ENCODE measurements at regions not wholly inside any gene's neighbourhood (a gene's known extent, or its start where the extent isn't known, plus 50 kb on each side); places are given as distances from the start of the nearest gene placed in this dataset.

- no peaks in the 10 kb centered on the region for H3K79me2 ChIP-seq (ENCODE audit: low read length)
- H3K9me3 ChIP-seq (ENCODE audit: low read length) = no peaks in the 10 kb centered on the region
- H3K36me3 ChIP-seq (ENCODE audit: insufficient read depth, low read length) = no peaks in the 10 kb centered on the region
- H3K9ac ChIP-seq (ENCODE audit: low read length) = no peak overlapping the region
- H3K9me2 ChIP-seq (replicated peaks; ENCODE audit: insufficient read depth, low read length) = no peaks in the 10 kb centered on the region
- no peak for DNase-seq
- H4K20me1 ChIP-seq (ENCODE audit: insufficient read depth, low read depth, low read length) = no peaks in the 10 kb centered on the region
- H3K4me3 ChIP-seq (ENCODE audit: low read length) = no peak overlapping the region
- no peaks in the 10 kb centered on the region for H3K4me1 ChIP-seq (ENCODE audit: low read length)
- H3K4me2 ChIP-seq (ENCODE audit: low read depth, low read length, poor library complexity, severe bottlenecking) = no peak overlapping the region
- H2AFZ ChIP-seq (ENCODE audit: low read length) = no peak overlapping the region
- H3K27ac ChIP-seq (ENCODE audit: low read length) = no peak overlapping the region
- H3K27me3 ChIP-seq (ENCODE audit: low read length) = no peaks in the 10 kb centered on the region
These were observed 117.5 kb downstream of the TM2D1 start for GRCh38 chr1:61607448-61607847.

- Histone ChIP-seq H3K4me2 (ENCODE audit: low read depth, low read length, poor library complexity, severe bottlenecking) (no peak overlapping the region), H3K4me3 (ENCODE audit: low read length) (no peak overlapping the region), H3K79me2 (ENCODE audit: low read length) (no peaks in the 10 kb centered on the region), H3K27ac (ENCODE audit: low read length) (no peak overlapping the region), H3K27me3 (ENCODE audit: low read length) (no peaks in the 10 kb centered on the region), H3K9me3 (ENCODE audit: low read length) (no peaks in the 10 kb centered on the region), H2AFZ (ENCODE audit: low read length) (no peak overlapping the region), H3K4me1 (ENCODE audit: low read length) (no peaks in the 10 kb centered on the region), H3K9me2 (replicated peaks; ENCODE audit: insufficient read depth, low read length) (no peaks in the 10 kb centered on the region), H3K9ac (ENCODE audit: low read length) (no peak overlapping the region), H3K36me3 (ENCODE audit: insufficient read depth, low read length) (no peaks in the 10 kb centered on the region), H4K20me1 (ENCODE audit: insufficient read depth, low read depth, low read length) (no peaks in the 10 kb centered on the region)
- no peak for DNase-seq
These were observed 118.3 kb downstream of the TM2D1 start for GRCh38 chr1:61606448-61607312.

GRCh38 chr1:61605607-61606321, 119.2 kb downstream of the TM2D1 start:
- no peaks in the 10 kb centered on the region for H3K36me3 ChIP-seq (ENCODE audit: insufficient read depth, low read length)
- H3K4me3 ChIP-seq (ENCODE audit: low read length) = no peak overlapping the region
- no peak overlapping the region for H3K4me2 ChIP-seq (ENCODE audit: low read depth, low read length, poor library complexity, severe bottlenecking)
- no peaks in the 10 kb centered on the region for H4K20me1 ChIP-seq (ENCODE audit: insufficient read depth, low read depth, low read length)
- no peak overlapping the region for H3K9ac ChIP-seq (ENCODE audit: low read length)
- no peaks in the 10 kb centered on the region for H3K79me2 ChIP-seq (ENCODE audit: low read length)
- no peaks in the 10 kb centered on the region for H3K4me1 ChIP-seq (ENCODE audit: low read length)
- H3K27ac ChIP-seq (ENCODE audit: low read length) = no peak overlapping the region
- H3K27me3 ChIP-seq (ENCODE audit: low read length) = no peaks in the 10 kb centered on the region
- no peaks in the 10 kb centered on the region for H3K9me3 ChIP-seq (ENCODE audit: low read length)
- no peaks in the 10 kb centered on the region for H3K9me2 ChIP-seq (replicated peaks; ENCODE audit: insufficient read depth, low read length)
- no peak for DNase-seq
- H2AFZ ChIP-seq (ENCODE audit: low read length) = no peak overlapping the region

GRCh38 chr1:61604684-61605083, 120.3 kb downstream of the TM2D1 start:
- Histone ChIP-seq H3K36me3 (ENCODE audit: insufficient read depth, low read length) (no peaks in the 10 kb centered on the region), H3K4me1 (ENCODE audit: low read length) (no peaks in the 10 kb centered on the region), H3K27me3 (ENCODE audit: low read length) (no peaks in the 10 kb centered on the region), H2AFZ (ENCODE audit: low read length) (no peak overlapping the region), H3K27ac (ENCODE audit: low read length) (no peak overlapping the region), H3K4me3 (ENCODE audit: low read length) (no peak overlapping the region), H3K4me2 (ENCODE audit: low read depth, low read length, poor library complexity, severe bottlenecking) (no peak overlapping the region), H3K9ac (ENCODE audit: low read length) (no peak overlapping the region), H3K9me3 (ENCODE audit: low read length) (no peaks in the 10 kb centered on the region), H4K20me1 (ENCODE audit: insufficient read depth, low read depth, low read length) (no peaks in the 10 kb centered on the region), H3K79me2 (ENCODE audit: low read length) (no peaks in the 10 kb centered on the region), H3K9me2 (replicated peaks; ENCODE audit: insufficient read depth, low read length) (no peaks in the 10 kb centered on the region)
- DNase-seq = no peak

- Histone ChIP-seq H3K79me2 (ENCODE audit: low read length) (no peaks in the 10 kb centered on the region), H3K9me3 (ENCODE audit: low read length) (no peaks in the 10 kb centered on the region), H3K27ac (ENCODE audit: low read length) (no peak overlapping the region), H3K9ac (ENCODE audit: low read length) (no peak overlapping the region), H3K9me2 (replicated peaks; ENCODE audit: insufficient read depth, low read length) (no peaks in the 10 kb centered on the region), H3K4me2 (ENCODE audit: low read depth, low read length, poor library complexity, severe bottlenecking) (no peak overlapping the region), H3K4me3 (ENCODE audit: low read length) (no peak overlapping the region), H2AFZ (ENCODE audit: low read length) (no peak overlapping the region), H4K20me1 (ENCODE audit: insufficient read depth, low read depth, low read length) (no peaks in the 10 kb centered on the region), H3K4me1 (ENCODE audit: low read length) (no peaks in the 10 kb centered on the region), H3K27me3 (ENCODE audit: low read length) (no peaks in the 10 kb centered on the region), H3K36me3 (ENCODE audit: insufficient read depth, low read length) (no peaks in the 10 kb centered on the region)
- DNase-seq = no peak
These were observed 120.7 kb downstream of the TM2D1 start for GRCh38 chr1:61604261-61604660.

GRCh38 chr1:61602663-61603062, 122.3 kb downstream of the TM2D1 start:
- Histone ChIP-seq H4K20me1 (ENCODE audit: insufficient read depth, low read depth, low read length) (no peaks in the 10 kb centered on the region), H3K4me1 (ENCODE audit: low read length) (no peaks in the 10 kb centered on the region), H3K27ac (ENCODE audit: low read length) (no peak overlapping the region), H3K4me2 (ENCODE audit: low read depth, low read length, poor library complexity, severe bottlenecking) (no peak overlapping the region), H3K9me2 (replicated peaks; ENCODE audit: insufficient read depth, low read length) (no peaks in the 10 kb centered on the region), H3K9ac (ENCODE audit: low read length) (no peak overlapping the region), H3K79me2 (ENCODE audit: low read length) (no peaks in the 10 kb centered on the region), H2AFZ (ENCODE audit: low read length) (no peak overlapping the region), H3K4me3 (ENCODE audit: low read length) (no peak overlapping the region), H3K27me3 (ENCODE audit: low read length) (no peaks in the 10 kb centered on the region), H3K9me3 (ENCODE audit: low read length) (no peaks in the 10 kb centered on the region), H3K36me3 (ENCODE audit: insufficient read depth, low read length) (no peaks in the 10 kb centered on the region)
- no peak for DNase-seq

- no peaks in the 10 kb centered on the region for H3K36me3 ChIP-seq (ENCODE audit: insufficient read depth, low read length)
- H3K4me3 ChIP-seq (ENCODE audit: low read length) = no peak overlapping the region
- H2AFZ ChIP-seq (ENCODE audit: low read length) = no peak overlapping the region
- H3K4me1 ChIP-seq (ENCODE audit: low read length) = no peaks in the 10 kb centered on the region
- no peak overlapping the region for H3K9ac ChIP-seq (ENCODE audit: low read length)
- no peak overlapping the region for H3K27ac ChIP-seq (ENCODE audit: low read length)
- no peaks in the 10 kb centered on the region for H3K79me2 ChIP-seq (ENCODE audit: low read length)
- DNase-seq = no peak
- H3K4me2 ChIP-seq (ENCODE audit: low read depth, low read length, poor library complexity, severe bottlenecking) = no peak overlapping the region
- no peaks in the 10 kb centered on the region for H3K27me3 ChIP-seq (ENCODE audit: low read length)
- no peaks in the 10 kb centered on the region for H3K9me3 ChIP-seq (ENCODE audit: low read length)
- H3K9me2 ChIP-seq (replicated peaks; ENCODE audit: insufficient read depth, low read length) = no peaks in the 10 kb centered on the region
- H4K20me1 ChIP-seq (ENCODE audit: insufficient read depth, low read depth, low read length) = no peaks in the 10 kb centered on the region
These were observed 127.3 kb downstream of the TM2D1 start for GRCh38 chr1:61597601-61598000.

- no peak overlapping the region for H3K27ac ChIP-seq (ENCODE audit: low read length)
- no peak overlapping the region for H2AFZ ChIP-seq (ENCODE audit: low read length)
- DNase-seq = no peak
- no peaks in the 10 kb centered on the region for H3K36me3 ChIP-seq (ENCODE audit: insufficient read depth, low read length)
- H3K4me2 ChIP-seq (ENCODE audit: low read depth, low read length, poor library complexity, severe bottlenecking) = no peak overlapping the region
- no peaks in the 10 kb centered on the region for H3K79me2 ChIP-seq (ENCODE audit: low read length)
- H3K9me3 ChIP-seq (ENCODE audit: low read length) = no peaks in the 10 kb centered on the region
- no peak overlapping the region for H3K9ac ChIP-seq (ENCODE audit: low read length)
- H3K4me3 ChIP-seq (ENCODE audit: low read length) = no peak overlapping the region
- no peaks in the 10 kb centered on the region for H3K27me3 ChIP-seq (ENCODE audit: low read length)
- H3K4me1 ChIP-seq (ENCODE audit: low read length) = no peaks in the 10 kb centered on the region
- no peaks in the 10 kb centered on the region for H3K9me2 ChIP-seq (replicated peaks; ENCODE audit: insufficient read depth, low read length)
- no peaks in the 10 kb centered on the region for H4K20me1 ChIP-seq (ENCODE audit: insufficient read depth, low read depth, low read length)
These were observed 131.6 kb downstream of the TM2D1 start for GRCh38 chr1:61593331-61593730.

Data from Karpas-422 (cell line).